ENCODE measurements at regions not wholly inside any gene's neighbourhood (a gene's known extent, or its start where the extent isn't known, plus 50 kb on each side); places are given as distances from the start of the nearest gene placed in this dataset.

DNA sequence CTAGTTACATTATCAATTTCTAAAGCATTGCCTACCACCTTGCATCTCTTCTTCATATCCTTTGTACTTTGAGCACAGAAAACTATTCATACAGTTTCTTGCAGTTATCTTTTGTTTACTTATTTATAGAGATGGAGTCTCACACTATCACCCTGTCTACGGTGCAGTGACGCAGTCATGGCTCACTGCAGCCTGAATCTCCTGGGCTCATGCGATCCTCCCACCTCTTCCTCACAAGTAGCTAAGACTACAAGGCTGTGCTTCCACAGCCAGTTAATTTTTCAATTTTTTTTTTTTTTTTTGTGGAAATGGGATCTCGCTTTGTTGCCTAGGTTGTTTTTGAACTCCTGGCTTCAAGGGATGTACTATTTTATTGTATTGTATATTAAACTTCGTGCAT, 158.0 kb downstream of the TTC6 start:
- no peak for TF ChIP-seq MIER2 (CRISPR knock-in tag; IDR thresholded peaks at IDR 0.05)
- TF ChIP-seq, protein P1, sequence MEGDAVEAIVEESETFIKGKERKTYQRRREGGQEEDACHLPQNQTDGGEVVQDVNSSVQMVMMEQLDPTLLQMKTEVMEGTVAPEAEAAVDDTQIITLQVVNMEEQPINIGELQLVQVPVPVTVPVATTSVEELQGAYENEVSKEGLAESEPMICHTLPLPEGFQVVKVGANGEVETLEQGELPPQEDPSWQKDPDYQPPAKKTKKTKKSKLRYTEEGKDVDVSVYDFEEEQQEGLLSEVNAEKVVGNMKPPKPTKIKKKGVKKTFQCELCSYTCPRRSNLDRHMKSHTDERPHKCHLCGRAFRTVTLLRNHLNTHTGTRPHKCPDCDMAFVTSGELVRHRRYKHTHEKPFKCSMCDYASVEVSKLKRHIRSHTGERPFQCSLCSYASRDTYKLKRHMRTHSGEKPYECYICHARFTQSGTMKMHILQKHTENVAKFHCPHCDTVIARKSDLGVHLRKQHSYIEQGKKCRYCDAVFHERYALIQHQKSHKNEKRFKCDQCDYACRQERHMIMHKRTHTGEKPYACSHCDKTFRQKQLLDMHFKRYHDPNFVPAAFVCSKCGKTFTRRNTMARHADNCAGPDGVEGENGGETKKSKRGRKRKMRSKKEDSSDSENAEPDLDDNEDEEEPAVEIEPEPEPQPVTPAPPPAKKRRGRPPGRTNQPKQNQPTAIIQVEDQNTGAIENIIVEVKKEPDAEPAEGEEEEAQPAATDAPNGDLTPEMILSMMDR (CRISPR knock-in tag; IDR thresholded peaks at IDR 0.05): no peak
- no peak for TF ChIP-seq JUN (CRISPR knock-in tag; IDR thresholded peaks at IDR 0.05)
- TF ChIP-seq, protein P2, sequence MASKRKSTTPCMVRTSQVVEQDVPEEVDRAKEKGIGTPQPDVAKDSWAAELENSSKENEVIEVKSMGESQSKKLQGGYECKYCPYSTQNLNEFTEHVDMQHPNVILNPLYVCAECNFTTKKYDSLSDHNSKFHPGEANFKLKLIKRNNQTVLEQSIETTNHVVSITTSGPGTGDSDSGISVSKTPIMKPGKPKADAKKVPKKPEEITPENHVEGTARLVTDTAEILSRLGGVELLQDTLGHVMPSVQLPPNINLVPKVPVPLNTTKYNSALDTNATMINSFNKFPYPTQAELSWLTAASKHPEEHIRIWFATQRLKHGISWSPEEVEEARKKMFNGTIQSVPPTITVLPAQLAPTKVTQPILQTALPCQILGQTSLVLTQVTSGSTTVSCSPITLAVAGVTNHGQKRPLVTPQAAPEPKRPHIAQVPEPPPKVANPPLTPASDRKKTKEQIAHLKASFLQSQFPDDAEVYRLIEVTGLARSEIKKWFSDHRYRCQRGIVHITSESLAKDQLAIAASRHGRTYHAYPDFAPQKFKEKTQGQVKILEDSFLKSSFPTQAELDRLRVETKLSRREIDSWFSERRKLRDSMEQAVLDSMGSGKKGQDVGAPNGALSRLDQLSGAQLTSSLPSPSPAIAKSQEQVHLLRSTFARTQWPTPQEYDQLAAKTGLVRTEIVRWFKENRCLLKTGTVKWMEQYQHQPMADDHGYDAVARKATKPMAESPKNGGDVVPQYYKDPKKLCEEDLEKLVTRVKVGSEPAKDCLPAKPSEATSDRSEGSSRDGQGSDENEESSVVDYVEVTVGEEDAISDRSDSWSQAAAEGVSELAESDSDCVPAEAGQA (IDR thresholded peaks at IDR 0.05; ENCODE audit: low read depth): no peak
- TF ChIP-seq, protein P2 (CRISPR knock-in tag; IDR thresholded peaks at IDR 0.05; ENCODE audit: borderline replicate concordance): no peak
- TF ChIP-seq ZNF143 (CRISPR knock-in tag; IDR thresholded peaks at IDR 0.05): no peak
- TF ChIP-seq, protein P3, sequence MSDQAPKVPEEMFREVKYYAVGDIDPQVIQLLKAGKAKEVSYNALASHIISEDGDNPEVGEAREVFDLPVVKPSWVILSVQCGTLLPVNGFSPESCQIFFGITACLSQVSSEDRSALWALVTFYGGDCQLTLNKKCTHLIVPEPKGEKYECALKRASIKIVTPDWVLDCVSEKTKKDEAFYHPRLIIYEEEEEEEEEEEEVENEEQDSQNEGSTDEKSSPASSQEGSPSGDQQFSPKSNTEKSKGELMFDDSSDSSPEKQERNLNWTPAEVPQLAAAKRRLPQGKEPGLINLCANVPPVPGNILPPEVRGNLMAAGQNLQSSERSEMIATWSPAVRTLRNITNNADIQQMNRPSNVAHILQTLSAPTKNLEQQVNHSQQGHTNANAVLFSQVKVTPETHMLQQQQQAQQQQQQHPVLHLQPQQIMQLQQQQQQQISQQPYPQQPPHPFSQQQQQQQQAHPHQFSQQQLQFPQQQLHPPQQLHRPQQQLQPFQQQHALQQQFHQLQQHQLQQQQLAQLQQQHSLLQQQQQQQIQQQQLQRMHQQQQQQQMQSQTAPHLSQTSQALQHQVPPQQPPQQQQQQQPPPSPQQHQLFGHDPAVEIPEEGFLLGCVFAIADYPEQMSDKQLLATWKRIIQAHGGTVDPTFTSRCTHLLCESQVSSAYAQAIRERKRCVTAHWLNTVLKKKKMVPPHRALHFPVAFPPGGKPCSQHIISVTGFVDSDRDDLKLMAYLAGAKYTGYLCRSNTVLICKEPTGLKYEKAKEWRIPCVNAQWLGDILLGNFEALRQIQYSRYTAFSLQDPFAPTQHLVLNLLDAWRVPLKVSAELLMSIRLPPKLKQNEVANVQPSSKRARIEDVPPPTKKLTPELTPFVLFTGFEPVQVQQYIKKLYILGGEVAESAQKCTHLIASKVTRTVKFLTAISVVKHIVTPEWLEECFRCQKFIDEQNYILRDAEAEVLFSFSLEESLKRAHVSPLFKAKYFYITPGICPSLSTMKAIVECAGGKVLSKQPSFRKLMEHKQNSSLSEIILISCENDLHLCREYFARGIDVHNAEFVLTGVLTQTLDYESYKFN (CRISPR knock-in tag; conservative IDR thresholded peaks at IDR 0.05): no peak
